ENCODE measurements at regions not wholly inside any gene's neighbourhood (a gene's known extent, or its start where the extent isn't known, plus 50 kb on each side); places are given as distances from the start of the nearest gene placed in this dataset.

GRCh38 chr18:10009321-10010144, 95.7 kb downstream of the VAPA start:
- intact Hi-C loops (cut with DNase I) = loop anchor here in 5 of 10 donors (5.0 to 10.0 kb wide), 3 partner anchors 445 to 508 kb away; partner anchors contain the start of gene APCDD1 (in 1 of the 5)
- WGBS, 2 donors = 92 to 96% methylated on average over 28 of the region's 28 CpGs
- DNase-seq = no peak
- Histone ChIP-seq H3K4me1 (peaks cover 5 to 53% (median 32%) of the 10 kb centered on the region in 9 donors), H3K27me3 (no peaks in the 10 kb centered on the region), H3K36me3 (no peaks in the 10 kb centered on the region), H3K4me3 (no peak overlapping the region), H3K9me3 (no peaks in the 10 kb centered on the region), H3K27ac (peak overlapping the region in 9 of 10 donors; percentile 50 to 90 (median 80))
- no peak for ATAC-seq
- no peak for TF ChIP-seq CTCF (IDR thresholded peaks at IDR 0.05)

- DNase-seq (peak; percentile 46 to 79), ATAC-seq (peak; percentile 85 to 95 (median 90))
- Histone ChIP-seq H3K27me3 (no peaks in the 10 kb centered on the region), H3K27ac (peak overlapping the region; percentile 56 to 90 (median 78)), H3K9me3 (no peaks in the 10 kb centered on the region), H3K36me3 (no peaks in the 10 kb centered on the region), H3K4me1 (peaks cover 5 to 63% (median 39%) of the 10 kb centered on the region in 9 donors), H3K4me3 (no peak overlapping the region)
- no peak for TF ChIP-seq CTCF (IDR thresholded peaks at IDR 0.05)
- 14 to 21% methylated on average over 6 of the region's 6 CpGs for WGBS, 2 donors
- intact Hi-C loops (cut with DNase I) = loop anchor here in 2 of 10 donors (5.0 to 10.0 kb wide), 2 partner anchors 444 to 507 kb away; partner anchors contain the start of gene APCDD1 (in 1 of the 2)
Observed at GRCh38 chr18:10010611-10011015, 96.8 kb downstream of the VAPA start.

- WGBS, 2 donors = 47 to 52% methylated on average over 4 of the region's 4 CpGs
- Histone ChIP-seq H3K9me3 (no peaks in the 10 kb centered on the region), H3K4me3 (no peak overlapping the region), H3K4me1 (peaks cover 5 to 68% (median 41%) of the 10 kb centered on the region in 9 donors), H3K27ac (peak overlapping the region; percentile 56 to 90 (median 78)), H3K36me3 (no peaks in the 10 kb centered on the region), H3K27me3 (no peaks in the 10 kb centered on the region)
- intact Hi-C loops (cut with DNase I) = loop anchor here in 2 of 10 donors (5.0 to 10.0 kb wide), 2 partner anchors 444 to 506 kb away; partner anchors contain the start of gene APCDD1 (in 1 of the 2)
- DNase-seq (no peak), ATAC-seq (no peak)
- TF ChIP-seq CTCF (IDR thresholded peaks at IDR 0.05) = no peak
Observed at GRCh38 chr18:10011061-10011460, 97.2 kb downstream of the VAPA start.

- intact Hi-C loops (cut with DNase I) = loop anchor here in 2 of 10 donors (5.0 to 10.0 kb wide), 2 partner anchors 443 to 506 kb away; partner anchors contain the start of gene APCDD1 (in 1 of the 2)
- no peak for TF ChIP-seq CTCF (IDR thresholded peaks at IDR 0.05)
- Histone ChIP-seq H3K36me3 (no peaks in the 10 kb centered on the region), H3K4me1 (peaks cover 5 to 70% (median 42%) of the 10 kb centered on the region in 9 donors), H3K27ac (peak overlapping the region; percentile 56 to 90 (median 78)), H3K4me3 (no peak overlapping the region), H3K9me3 (no peaks in the 10 kb centered on the region), H3K27me3 (no peaks in the 10 kb centered on the region)
- DNase-seq (no peak), ATAC-seq (no peak)
- 86 to 93% methylated on average over 2 of the region's 2 CpGs for WGBS, 2 donors
Observed at GRCh38 chr18:10011751-10012150, 97.9 kb downstream of the VAPA start.
